ENCODE measurements at regions not wholly inside any gene's neighbourhood (a gene's known extent, or its start where the extent isn't known, plus 50 kb on each side); places are given as distances from the start of the nearest gene placed in this dataset.

DNA sequence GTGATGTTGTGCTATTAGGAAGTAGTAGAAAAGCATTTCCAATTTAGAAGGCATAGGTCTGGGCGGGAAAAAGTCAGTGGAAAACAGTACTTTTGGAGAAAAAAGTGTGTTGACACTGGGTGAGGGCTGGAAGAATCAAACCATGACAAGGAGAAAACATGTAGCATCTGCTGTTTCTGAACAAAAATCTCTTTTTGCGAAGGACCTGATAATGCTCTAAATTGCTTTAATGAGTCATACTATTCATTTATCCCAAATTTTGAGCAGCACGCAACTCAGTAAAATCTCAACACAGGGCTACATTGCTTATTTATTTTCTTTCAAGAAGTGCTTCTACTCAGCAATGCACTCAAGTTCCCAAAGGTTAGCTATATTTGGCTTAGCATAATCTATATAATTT lies 292.7 kb downstream of the DIPK2A start:
- no peak overlapping the region for H2AFZ ChIP-seq (ENCODE audit: insufficient read depth, low read length, poor library complexity)

GRCh38 chr3:144264794-144265193 lies 293.2 kb downstream of the DIPK2A start:
- H3K4ac ChIP-seq (ENCODE audit: low read depth, low read length) = no peak overlapping the region
- H3K27ac ChIP-seq (ENCODE audit: low read depth, low read length) = no peak overlapping the region
- H3K18ac ChIP-seq (ENCODE audit: low read length) = no peak overlapping the region
- H2BK5ac ChIP-seq (ENCODE audit: low read depth, low read length, poor library complexity) = no peak overlapping the region
- H3K79me1 ChIP-seq (ENCODE audit: low read length) = no peaks in the 10 kb centered on the region
- H4K12ac ChIP-seq (ENCODE audit: low read depth, low read length) = no peak overlapping the region
- no peak overlapping the region for H2AK5ac ChIP-seq (ENCODE audit: low read length)
- no peak for DNase-seq
- no peaks in the 10 kb centered on the region for H3K9me3 ChIP-seq (ENCODE audit: insufficient read depth, low read depth, low read length)
- H3K4me2 ChIP-seq (ENCODE audit: low read length) = no peak overlapping the region
- H3K4me3 ChIP-seq (ENCODE audit: low read depth, low read length) = no peak overlapping the region
- H3K9ac ChIP-seq (ENCODE audit: low read length) = no peak overlapping the region
- no peak overlapping the region for H3K14ac ChIP-seq (ENCODE audit: low read length)
- no peak overlapping the region for H4K91ac ChIP-seq (ENCODE audit: low read depth, low read length)
- no CpG with 5 or more reads among the region's 1 CpG for WGBS (ENCODE audit: extremely low coverage, insufficient coverage, insufficient read length)
- no peaks in the 10 kb centered on the region for H3K27me3 ChIP-seq (ENCODE audit: insufficient read depth, low read length)
- no peaks in the 10 kb centered on the region for H3K4me1 ChIP-seq (ENCODE audit: control insufficient read depth in 1 of 2, insufficient read depth in 2 of 2, low read length in 2 of 2)
- H4K8ac ChIP-seq (ENCODE audit: low read depth, low read length) = no peak overlapping the region
- H3K79me2 ChIP-seq (ENCODE audit: control insufficient read depth, insufficient read depth, low read length, poor library complexity) = no peaks in the 10 kb centered on the region
- H2AFZ ChIP-seq (ENCODE audit: insufficient read depth, low read length, poor library complexity) = no peak overlapping the region
- no peak overlapping the region for H2BK120ac ChIP-seq (ENCODE audit: insufficient read depth, low read length, poor library complexity)
- no peak overlapping the region for H3K23ac ChIP-seq (ENCODE audit: low read length)
- no peak overlapping the region for H2BK12ac ChIP-seq (ENCODE audit: low read length)
- H3K36me3 ChIP-seq (ENCODE audit: control insufficient read depth in 1 of 2, insufficient read depth in 2 of 2, low read length in 2 of 2) = no peaks in the 10 kb centered on the region

More for the DNA sequence above, 292.7 kb downstream of the DIPK2A start:
- H3K27me3 ChIP-seq (ENCODE audit: insufficient read depth, low read length) = no peaks in the 10 kb centered on the region
- no peaks in the 10 kb centered on the region for H3K9me3 ChIP-seq (ENCODE audit: insufficient read depth, low read depth, low read length)
- DNase-seq = no peak
- no peaks in the 10 kb centered on the region for H3K4me1 ChIP-seq (ENCODE audit: control insufficient read depth in 1 of 2, insufficient read depth in 2 of 2, low read length in 2 of 2)
- no peaks in the 10 kb centered on the region for H3K36me3 ChIP-seq (ENCODE audit: control insufficient read depth in 1 of 2, insufficient read depth in 2 of 2, low read length in 2 of 2)
- H3K79me1 ChIP-seq (ENCODE audit: low read length) = no peaks in the 10 kb centered on the region
- H2AK5ac ChIP-seq (ENCODE audit: low read length) = no peak overlapping the region
- no peak overlapping the region for H3K27ac ChIP-seq (ENCODE audit: low read depth, low read length)
- H3K4me2 ChIP-seq (ENCODE audit: low read length) = no peak overlapping the region
- no peak overlapping the region for H3K18ac ChIP-seq (ENCODE audit: low read length)
- H2BK5ac ChIP-seq (ENCODE audit: low read depth, low read length, poor library complexity) = no peak overlapping the region
- no peak overlapping the region for H4K91ac ChIP-seq (ENCODE audit: low read depth, low read length)
- H4K12ac ChIP-seq (ENCODE audit: low read depth, low read length) = no peak overlapping the region
- H3K23ac ChIP-seq (ENCODE audit: low read length) = no peak overlapping the region
- H3K4me3 ChIP-seq (ENCODE audit: low read depth, low read length) = no peak overlapping the region
- no CpG with 5 or more reads among the region's 3 CpGs for WGBS (ENCODE audit: extremely low coverage, insufficient coverage, insufficient read length)
- H2BK12ac ChIP-seq (ENCODE audit: low read length) = no peak overlapping the region
- H4K8ac ChIP-seq (ENCODE audit: low read depth, low read length) = no peak overlapping the region
- no peak overlapping the region for H3K9ac ChIP-seq (ENCODE audit: low read length)
- H3K79me2 ChIP-seq (ENCODE audit: control insufficient read depth, insufficient read depth, low read length, poor library complexity) = no peaks in the 10 kb centered on the region
- H2BK120ac ChIP-seq (ENCODE audit: insufficient read depth, low read length, poor library complexity) = no peak overlapping the region
- no peak overlapping the region for H3K4ac ChIP-seq (ENCODE audit: low read depth, low read length)
- H3K14ac ChIP-seq (ENCODE audit: low read length) = no peak overlapping the region

- Histone ChIP-seq H3K4me1 (ENCODE audit: control insufficient read depth in 1 of 2, insufficient read depth in 2 of 2, low read length in 2 of 2) (no peaks in the 10 kb centered on the region), H3K14ac (ENCODE audit: low read length) (no peak overlapping the region), H2AK5ac (ENCODE audit: low read length) (no peak overlapping the region), H2BK12ac (ENCODE audit: low read length) (no peak overlapping the region), H3K27ac (ENCODE audit: low read depth, low read length) (no peak overlapping the region), H4K91ac (ENCODE audit: low read depth, low read length) (no peak overlapping the region), H2BK5ac (ENCODE audit: low read depth, low read length, poor library complexity) (no peak overlapping the region), H3K9me3 (ENCODE audit: insufficient read depth, low read depth, low read length) (no peaks in the 10 kb centered on the region), H4K8ac (ENCODE audit: low read depth, low read length) (no peak overlapping the region), H3K27me3 (ENCODE audit: insufficient read depth, low read length) (no peaks in the 10 kb centered on the region), H2AFZ (ENCODE audit: insufficient read depth, low read length, poor library complexity) (no peak overlapping the region), H3K23ac (ENCODE audit: low read length) (no peak overlapping the region), H2BK120ac (ENCODE audit: insufficient read depth, low read length, poor library complexity) (no peak overlapping the region), H3K36me3 (ENCODE audit: control insufficient read depth in 1 of 2, insufficient read depth in 2 of 2, low read length in 2 of 2) (no peaks in the 10 kb centered on the region), H3K79me1 (ENCODE audit: low read length) (no peaks in the 10 kb centered on the region), H3K79me2 (ENCODE audit: control insufficient read depth, insufficient read depth, low read length, poor library complexity) (no peaks in the 10 kb centered on the region), H3K9ac (ENCODE audit: low read length) (no peak overlapping the region), H3K18ac (ENCODE audit: low read length) (no peak overlapping the region), H3K4me2 (ENCODE audit: low read length) (no peak overlapping the region), H4K12ac (ENCODE audit: low read depth, low read length) (no peak overlapping the region), H3K4ac (ENCODE audit: low read depth, low read length) (no peak overlapping the region), H3K4me3 (ENCODE audit: low read depth, low read length) (no peak overlapping the region)
- no CpG with 5 or more reads among the region's 3 CpGs for WGBS (ENCODE audit: extremely low coverage, insufficient coverage, insufficient read length)
- no peak for DNase-seq
Observed at GRCh38 chr3:144265542-144266100, 294.0 kb downstream of the DIPK2A start.

DNA sequence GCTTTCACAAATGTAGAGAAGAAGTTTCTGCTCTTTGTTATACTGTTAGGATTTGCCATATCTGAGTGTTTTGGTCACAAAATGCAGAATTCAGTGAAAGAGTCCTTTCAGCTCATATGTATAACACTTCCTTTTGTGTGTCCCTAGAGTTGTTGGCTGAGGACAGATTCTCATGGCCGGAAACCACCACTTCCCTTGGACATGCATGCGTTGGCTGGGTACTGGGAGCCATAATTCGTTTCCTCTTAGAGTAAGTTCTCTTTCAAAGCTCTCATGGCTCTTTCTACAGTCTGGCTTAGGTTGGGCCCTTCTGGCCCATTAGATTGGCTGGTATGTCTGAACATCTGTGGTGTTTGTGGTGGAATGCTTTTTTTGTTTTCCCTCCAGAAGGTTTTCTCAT lies 298.5 kb downstream of the DIPK2A start:
- Histone ChIP-seq H3K4me2 (ENCODE audit: low read length) (no peak overlapping the region), H3K9me3 (ENCODE audit: insufficient read depth, low read depth, low read length) (no peaks in the 10 kb centered on the region), H2BK5ac (ENCODE audit: low read depth, low read length, poor library complexity) (no peak overlapping the region), H3K27ac (ENCODE audit: low read depth, low read length) (no peak overlapping the region), H3K27me3 (ENCODE audit: insufficient read depth, low read length) (no peaks in the 10 kb centered on the region), H3K4me1 (ENCODE audit: control insufficient read depth in 1 of 2, insufficient read depth in 2 of 2, low read length in 2 of 2) (no peaks in the 10 kb centered on the region), H4K12ac (ENCODE audit: low read depth, low read length) (no peak overlapping the region), H4K8ac (ENCODE audit: low read depth, low read length) (no peak overlapping the region), H3K14ac (ENCODE audit: low read length) (no peak overlapping the region), H3K4me3 (ENCODE audit: low read depth, low read length) (no peak overlapping the region), H3K9ac (ENCODE audit: low read length) (no peak overlapping the region), H4K91ac (ENCODE audit: low read depth, low read length) (no peak overlapping the region), H3K36me3 (ENCODE audit: control insufficient read depth in 1 of 2, insufficient read depth in 2 of 2, low read length in 2 of 2) (no peaks in the 10 kb centered on the region), H2AFZ (ENCODE audit: insufficient read depth, low read length, poor library complexity) (no peak overlapping the region), H2AK5ac (ENCODE audit: low read length) (no peak overlapping the region), H2BK120ac (ENCODE audit: insufficient read depth, low read length, poor library complexity) (no peak overlapping the region), H2BK12ac (ENCODE audit: low read length) (no peak overlapping the region), H3K18ac (ENCODE audit: low read length) (no peak overlapping the region), H3K79me1 (ENCODE audit: low read length) (no peaks in the 10 kb centered on the region), H3K79me2 (ENCODE audit: control insufficient read depth, insufficient read depth, low read length, poor library complexity) (no peaks in the 10 kb centered on the region), H3K4ac (ENCODE audit: low read depth, low read length) (no peak overlapping the region), H3K23ac (ENCODE audit: low read length) (no peak overlapping the region)
- DNase-seq = no peak
- no CpG with 5 or more reads among the region's 3 CpGs for WGBS (ENCODE audit: extremely low coverage, insufficient coverage, insufficient read length)
